Subcutaneous abdominal adipose tissue (tissue), 5 donors: ENCODE measurements at regions not wholly inside any gene's neighbourhood (a gene's known extent, or its start where the extent isn't known, plus 50 kb on each side); places are given as distances from the start of the nearest gene placed in this dataset.

ENCODE experiments used
- H3K27ac ChIP-seq: one replicate; pipeline ENCODE4 v1.7.0; 2013; ENCODE audit warnings: low read depth, mild to moderate bottlenecking, inconsistent platforms, low read length, moderate library complexity
- H3K27me3 ChIP-seq, 5 donors: one replicate each; pipeline ENCODE4 v1.7.0; 2013; ENCODE audit warnings: low read length in 5 of 5, inconsistent platforms in 1 of 5; ENCODE audit not compliant: control insufficient read depth in 5 of 5, insufficient read depth in 4 of 5
- H3K36me3 ChIP-seq, 5 donors: one replicate each; pipeline ENCODE4 v1.7.0; 2013; ENCODE audit warnings: low read length in 5 of 5; ENCODE audit not compliant: control insufficient read depth in 5 of 5, insufficient read depth in 5 of 5
- H3K4me1 ChIP-seq, 5 donors: one replicate each; pipeline ENCODE4 v1.7.0; 2013; ENCODE audit warnings: low read length in 5 of 5, mild to moderate bottlenecking in 3 of 5, moderate library complexity in 1 of 5; ENCODE audit not compliant: control insufficient read depth in 5 of 5, insufficient read depth in 5 of 5
- H3K4me3 ChIP-seq, 5 donors: one replicate each; pipeline ENCODE4 v1.7.0; 2013; ENCODE audit warnings: low read length in 5 of 5, low read depth in 1 of 5
- H3K9ac ChIP-seq, 5 donors: one replicate each; pipeline ENCODE4 v1.7.0; 2013; ENCODE audit warnings: low read length in 5 of 5, mild to moderate bottlenecking in 4 of 5, moderate library complexity in 3 of 5
- H3K9me3 ChIP-seq, 5 donors: one replicate each; pipeline ENCODE4 v1.7.0; 2013; ENCODE audit warnings: low read length in 5 of 5; ENCODE audit not compliant: control insufficient read depth in 5 of 5
- donor health status: healthy.
- donor health status: healthy.
- donor health status: healthy.
- donor health status: healthy.
- donor health status: healthy.

DNA sequence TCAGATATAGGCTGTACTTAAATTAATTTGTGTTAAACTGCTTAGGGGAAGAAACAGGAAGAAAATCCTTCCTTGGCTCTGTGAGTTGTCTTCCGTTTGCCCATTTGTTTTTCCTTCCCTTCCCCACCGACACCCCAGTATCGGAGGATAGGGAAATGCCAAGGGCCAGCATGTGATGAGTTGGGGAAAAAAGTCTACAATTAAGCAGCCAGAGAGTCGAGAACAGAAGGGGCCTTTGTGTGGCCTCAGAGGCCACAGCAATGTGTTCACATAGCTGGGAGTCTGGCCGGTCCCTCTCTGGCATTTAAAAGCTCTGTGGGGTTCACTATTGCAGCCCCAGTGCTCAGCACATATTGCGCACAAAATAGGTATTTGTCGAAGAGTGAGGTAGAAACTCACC, 489.3 kb downstream of the MATN1 start:
- Histone ChIP-seq H3K9ac (no peak overlapping the region), H3K36me3 (no peaks in the 10 kb centered on the region), H3K9me3 (peaks cover 0 to 5% (median 0%) of the 10 kb centered on the region in 5 donors), H3K4me1 (no peaks in the 10 kb centered on the region), H3K27ac (no peak overlapping the region), H3K27me3 (peaks cover 0 to 6% (median 1%) of the 10 kb centered on the region in 5 donors), H3K4me3 (no peak overlapping the region)

DNA sequence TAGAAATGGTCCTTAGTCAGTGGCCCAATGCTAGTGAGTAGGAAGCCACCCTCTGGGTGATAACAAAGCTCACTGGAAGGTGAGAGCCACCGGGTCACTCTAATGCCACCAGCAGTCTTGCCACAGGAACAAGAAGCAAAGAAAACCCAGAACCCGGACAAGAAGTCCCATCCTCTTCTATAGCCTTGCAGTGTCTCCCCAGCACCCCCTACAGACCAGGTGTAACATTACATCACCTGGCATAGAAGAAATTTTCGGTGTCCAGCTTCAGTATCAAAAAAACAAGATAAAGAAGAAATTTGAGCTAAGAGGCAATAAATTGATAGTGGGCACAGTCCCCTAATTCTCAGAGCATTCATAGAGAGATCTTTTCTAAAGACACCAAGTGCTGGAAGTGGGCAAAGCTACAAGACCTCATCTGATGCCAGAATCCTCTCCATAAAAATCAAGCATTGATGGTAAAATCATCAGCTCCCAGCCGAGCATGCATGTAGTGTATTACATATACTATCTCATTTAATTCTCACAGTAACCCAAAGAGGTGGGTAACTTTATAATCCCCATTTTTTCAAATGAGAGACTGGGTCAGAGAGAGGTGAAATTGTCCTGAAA, 491.0 kb downstream of the MATN1 start:
- Histone ChIP-seq H3K9me3 (no peaks in the 10 kb centered on the region), H3K27ac (no peak overlapping the region), H3K36me3 (no peaks in the 10 kb centered on the region), H3K27me3 (peaks cover 0 to 7% (median 4%) of the 10 kb centered on the region in 5 donors), H3K9ac (no peak overlapping the region), H3K4me1 (no peaks in the 10 kb centered on the region), H3K4me3 (no peak overlapping the region)

DNA sequence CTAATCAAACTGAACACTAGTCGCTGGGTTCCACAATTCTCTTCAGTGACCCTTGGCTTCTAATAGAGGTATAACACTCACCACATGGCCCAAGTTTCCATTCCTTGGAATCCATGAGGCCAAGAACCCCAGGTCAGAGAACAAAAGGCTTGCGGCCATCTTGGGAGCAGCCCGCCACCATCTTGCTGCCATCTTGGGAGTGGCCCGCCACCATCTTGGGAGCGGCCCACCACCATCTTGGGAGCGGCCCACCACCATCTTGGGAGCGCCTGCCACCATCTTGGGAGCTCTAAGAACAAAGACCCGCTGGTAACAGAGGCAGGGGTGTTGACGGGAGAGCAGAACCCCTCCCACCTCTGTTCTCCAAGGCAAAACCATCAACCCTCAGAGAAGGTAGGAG, 493.4 kb downstream of the MATN1 start:
- no peaks in the 10 kb centered on the region for H3K4me1 ChIP-seq
- no peaks in the 10 kb centered on the region for H3K9me3 ChIP-seq
- H3K9ac ChIP-seq = no peak overlapping the region
- H3K27ac ChIP-seq = no peak overlapping the region
- no peak overlapping the region for H3K4me3 ChIP-seq
- peaks cover 3 to 16% (median 9%) of the 10 kb centered on the region in 5 donors for H3K27me3 ChIP-seq
- no peaks in the 10 kb centered on the region for H3K36me3 ChIP-seq

DNA sequence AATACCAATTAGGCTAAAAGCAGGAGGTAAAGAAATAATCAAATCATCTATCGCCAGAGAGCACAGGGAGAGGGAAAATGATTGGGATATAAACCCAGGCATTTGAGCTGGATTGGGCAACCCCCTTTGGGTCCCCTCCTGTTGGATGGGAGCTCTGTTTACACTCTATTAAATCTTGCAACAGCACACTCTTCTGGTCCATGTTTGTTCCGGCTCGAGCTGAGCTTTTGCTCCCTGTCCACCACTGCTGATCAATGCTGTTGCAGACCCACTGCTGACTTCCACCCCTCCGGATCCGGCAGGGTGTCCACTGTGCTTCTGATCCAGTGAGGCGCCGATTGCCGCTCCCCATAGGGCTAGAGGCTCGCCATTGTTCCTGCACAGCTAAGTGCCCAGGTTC, 493.8 kb downstream of the MATN1 start:
- no peaks in the 10 kb centered on the region for H3K36me3 ChIP-seq
- no peak overlapping the region for H3K27ac ChIP-seq
- H3K27me3 ChIP-seq = peaks cover 3 to 18% (median 8%) of the 10 kb centered on the region in 5 donors
- H3K4me1 ChIP-seq = no peaks in the 10 kb centered on the region
- H3K4me3 ChIP-seq = no peak overlapping the region
- no peaks in the 10 kb centered on the region for H3K9me3 ChIP-seq
- H3K9ac ChIP-seq = no peak overlapping the region

DNA sequence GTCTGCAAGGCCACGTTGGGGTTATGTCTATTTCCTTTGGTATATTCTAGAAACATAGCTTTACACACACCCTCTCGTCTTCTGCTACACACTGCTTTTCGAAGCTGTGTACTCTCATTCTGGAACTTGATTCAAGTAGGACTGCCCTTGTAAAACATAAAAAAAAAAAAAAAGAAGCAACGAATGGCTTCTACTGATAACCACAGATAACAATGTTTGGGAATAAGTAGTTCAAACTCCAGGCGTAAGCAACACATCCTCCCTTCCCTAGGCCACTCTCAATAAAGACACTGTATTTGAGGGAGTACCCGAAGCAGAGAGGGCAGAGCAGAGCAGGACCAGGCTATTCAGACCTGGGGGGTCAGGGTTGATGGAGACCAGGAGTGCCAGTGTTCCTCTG, 496.7 kb downstream of the MATN1 start:
- Histone ChIP-seq H3K9ac (no peak overlapping the region), H3K36me3 (no peaks in the 10 kb centered on the region), H3K27me3 (peaks cover 3 to 21% (median 14%) of the 10 kb centered on the region in 5 donors), H3K4me3 (no peak overlapping the region), H3K9me3 (no peaks in the 10 kb centered on the region), H3K4me1 (no peaks in the 10 kb centered on the region), H3K27ac (no peak overlapping the region)

DNA sequence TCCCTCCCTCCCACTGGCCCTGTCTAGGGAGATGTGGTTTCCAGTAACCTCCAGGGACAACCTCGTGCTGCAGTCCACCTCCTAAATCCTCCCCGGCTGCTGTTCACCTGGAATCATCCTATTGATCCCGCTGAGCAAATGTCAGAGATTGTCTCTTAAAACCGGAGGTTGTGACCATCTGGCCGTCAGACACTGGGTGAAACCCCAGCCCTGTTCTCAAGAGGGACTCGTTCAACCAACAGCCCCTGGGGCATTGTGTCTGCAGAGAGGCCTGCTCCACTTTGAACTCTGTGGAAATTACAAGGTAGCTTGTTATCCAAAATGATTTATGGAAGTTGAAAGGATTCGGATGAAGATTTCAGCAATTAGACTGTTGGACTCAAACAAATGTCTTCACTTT, 498.0 kb downstream of the MATN1 start:
- H3K9me3 ChIP-seq = no peaks in the 10 kb centered on the region
- H3K36me3 ChIP-seq = no peaks in the 10 kb centered on the region

DNA sequence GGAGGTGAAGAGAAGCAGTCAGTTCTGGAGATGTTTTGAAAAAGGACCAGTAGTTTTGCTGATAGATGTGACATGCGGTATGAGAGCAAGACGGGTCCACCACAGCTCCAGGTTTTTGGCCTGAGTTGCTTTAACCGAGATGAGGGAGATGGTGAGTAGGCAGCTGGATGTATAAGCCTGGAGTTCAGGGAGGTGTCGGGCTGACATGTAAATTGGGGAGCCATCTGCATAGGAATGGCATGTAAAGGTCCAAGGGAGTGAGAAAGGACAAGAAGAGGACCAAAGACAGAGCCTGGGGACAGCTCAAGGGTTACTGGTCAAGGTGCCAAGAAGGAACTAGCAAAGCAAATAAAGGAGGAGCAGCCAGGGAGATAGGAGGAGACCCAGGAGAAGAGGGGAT, 503.7 kb downstream of the MATN1 start:
- H3K9me3 ChIP-seq = peaks cover 0 to 4% (median 0%) of the 10 kb centered on the region in 5 donors
- H3K4me3 ChIP-seq = no peak overlapping the region
- no peaks in the 10 kb centered on the region for H3K36me3 ChIP-seq
- no peaks in the 10 kb centered on the region for H3K4me1 ChIP-seq
- no peak overlapping the region for H3K9ac ChIP-seq
- H3K27me3 ChIP-seq = peaks cover 0 to 17% (median 7%) of the 10 kb centered on the region in 5 donors
- H3K27ac ChIP-seq = no peak overlapping the region

More for the DNA sequence above, 498.0 kb downstream of the MATN1 start:
- Histone ChIP-seq H3K9ac (no peak overlapping the region), H3K4me1 (no peaks in the 10 kb centered on the region), H3K4me3 (no peak overlapping the region), H3K27ac (no peak overlapping the region), H3K27me3 (peaks cover 3 to 24% (median 14%) of the 10 kb centered on the region in 5 donors)

DNA sequence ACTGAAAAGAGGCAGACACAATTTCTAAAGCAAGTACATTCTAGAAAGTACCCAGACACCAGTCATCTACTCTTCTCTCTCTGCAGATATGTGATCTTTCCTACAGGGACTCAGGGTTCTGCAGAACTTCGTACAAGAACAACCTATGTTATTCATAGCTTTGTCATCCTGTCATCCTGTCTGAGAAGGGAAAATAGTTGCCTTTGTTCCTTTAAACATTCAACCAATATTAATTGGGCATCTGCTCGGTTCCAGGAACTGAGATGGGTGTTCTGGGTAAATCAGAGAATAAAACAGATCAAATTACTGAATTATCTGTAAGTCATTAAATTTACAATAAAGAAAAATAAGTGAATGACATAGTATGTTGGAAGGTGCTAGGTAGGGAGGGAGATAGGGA, 504.9 kb downstream of the MATN1 start:
- Histone ChIP-seq H3K9ac (no peak overlapping the region), H3K36me3 (no peaks in the 10 kb centered on the region), H3K4me1 (no peaks in the 10 kb centered on the region), H3K9me3 (peaks cover 0 to 4% (median 0%) of the 10 kb centered on the region in 5 donors), H3K27me3 (peaks cover 0 to 17% (median 5%) of the 10 kb centered on the region in 5 donors), H3K4me3 (no peak overlapping the region), H3K27ac (no peak overlapping the region)

DNA sequence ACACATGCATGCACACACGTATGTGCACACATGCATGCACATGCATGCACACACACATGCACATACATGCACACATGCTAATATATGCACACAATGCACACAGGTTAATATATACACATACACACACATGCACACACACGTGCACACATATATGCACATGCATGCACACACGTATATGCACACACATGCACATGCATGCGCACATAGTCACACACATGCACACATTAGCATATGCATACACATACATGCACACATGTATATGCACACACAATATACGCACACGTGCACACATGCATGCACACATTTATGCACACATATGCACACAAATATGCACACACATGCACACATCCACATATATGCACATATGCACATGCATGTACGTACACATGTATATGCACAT, 506.8 kb downstream of the MATN1 start:
- Histone ChIP-seq H3K27me3 (peaks cover 0 to 13% (median 5%) of the 10 kb centered on the region in 5 donors), H3K4me3 (no peak overlapping the region), H3K9me3 (peaks cover 0 to 4% (median 0%) of the 10 kb centered on the region in 5 donors), H3K27ac (no peak overlapping the region), H3K4me1 (no peaks in the 10 kb centered on the region), H3K36me3 (no peaks in the 10 kb centered on the region), H3K9ac (no peak overlapping the region)

DNA sequence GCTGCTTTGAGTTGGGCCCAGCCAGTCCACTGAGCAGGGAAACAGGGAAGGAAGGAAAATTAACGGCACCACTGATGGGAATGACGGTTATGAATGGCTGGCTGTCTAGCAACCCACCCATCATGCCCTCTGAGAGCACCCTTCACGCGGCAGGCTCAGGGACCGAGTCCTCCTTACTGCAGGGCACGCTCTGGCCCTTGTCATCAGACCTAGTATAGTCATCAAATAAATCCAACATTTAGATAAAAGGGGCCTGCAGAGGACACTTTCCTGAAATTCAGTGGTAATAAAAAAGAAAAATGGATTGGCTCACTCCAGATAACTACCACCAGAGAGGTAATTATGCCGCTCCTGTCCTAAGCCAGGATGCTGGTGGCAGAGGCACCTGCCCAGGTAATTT, 509.4 kb downstream of the MATN1 start:
- Histone ChIP-seq H3K4me1 (no peaks in the 10 kb centered on the region), H3K27me3 (peaks cover 0 to 10% (median 0%) of the 10 kb centered on the region in 5 donors), H3K9me3 (peaks cover 0 to 4% (median 0%) of the 10 kb centered on the region in 5 donors), H3K27ac (no peak overlapping the region), H3K4me3 (no peak overlapping the region), H3K36me3 (no peaks in the 10 kb centered on the region), H3K9ac (no peak overlapping the region)
